Activated effector memory CD4-positive, alpha-beta T cell treated with anti-CD3 and anti-CD28 coated beads, Interleukin-2, amount 50 U/mL, for 16 hours (primary cell): ENCODE measurements at regions not wholly inside any gene's neighbourhood (a gene's known extent, or its start where the extent isn't known, plus 50 kb on each side); places are given as distances from the start of the nearest gene placed in this dataset.
"Not testable (repeated sequence)": the region's sequence is repeated elsewhere in the genome, so short reads cannot be mapped to it uniquely, and the experiment has no call there.

ENCODE experiments used
- DNase-seq: peaks from one replicate; pipeline ENCODE4 v3.0.0-alpha.2; 2020

GRCh38 chr2:153532140-153532539, 53.6 kb upstream of the RPRM start:
- DNase-seq = no peak

GRCh38 chr2:153533803-153534202, 55.2 kb upstream of the RPRM start:
- not testable (repeated sequence) for DNase-seq

GRCh38 chr2:153534590-153534989, 56.0 kb upstream of the RPRM start:
- not testable (repeated sequence) for DNase-seq

- DNase-seq = no peak
Measured at GRCh38 chr2:153536115-153536514, 57.6 kb upstream of the RPRM start.

GRCh38 chr2:153538102-153538501, 59.5 kb upstream of the RPRM start:
- DNase-seq = not testable (repeated sequence)

- DNase-seq = no peak
Measured at GRCh38 chr2:153543635-153544071, 65.1 kb upstream of the RPRM start.

GRCh38 chr2:153546358-153546757, 67.8 kb upstream of the RPRM start:
- no peak for DNase-seq

- no peak for DNase-seq
Measured at GRCh38 chr2:153548536-153548935, 70.0 kb upstream of the RPRM start.

- no peak for DNase-seq
Measured at GRCh38 chr2:153551698-153552097, 73.1 kb upstream of the RPRM start.

- DNase-seq = no peak
Measured at GRCh38 chr2:153557211-153557610, 78.6 kb upstream of the RPRM start.

GRCh38 chr2:153557714-153558113, 79.2 kb upstream of the RPRM start:
- no peak for DNase-seq

GRCh38 chr2:153558247-153558646, 79.7 kb upstream of the RPRM start:
- no peak for DNase-seq

- no peak for DNase-seq
Measured at GRCh38 chr2:153567367-153567766, 88.8 kb upstream of the RPRM start.

GRCh38 chr2:153568105-153568504, 89.5 kb upstream of the RPRM start:
- DNase-seq = no peak

GRCh38 chr2:153575171-153575853, 96.8 kb upstream of the RPRM start:
- no peak for DNase-seq

GRCh38 chr2:153584244-153584643, 105.7 kb upstream of the RPRM start:
- DNase-seq = no peak

GRCh38 chr2:153588408-153588807, 109.8 kb upstream of the RPRM start:
- DNase-seq = no peak

GRCh38 chr2:153589586-153589985, 111.0 kb upstream of the RPRM start:
- DNase-seq = no peak

- DNase-seq = not testable (repeated sequence)
Measured at GRCh38 chr2:153593086-153593485, 114.5 kb upstream of the RPRM start.

- no peak for DNase-seq
Measured at GRCh38 chr2:153595939-153596338, 117.4 kb upstream of the RPRM start.

GRCh38 chr2:153601812-153602211, 123.2 kb upstream of the RPRM start:
- no peak for DNase-seq

- DNase-seq = no peak
Measured at GRCh38 chr2:153604133-153604532, 125.6 kb upstream of the RPRM start.

- DNase-seq = no peak
Measured at GRCh38 chr2:153606623-153607022, 128.1 kb upstream of the RPRM start.

GRCh38 chr2:153622285-153622684, 143.7 kb upstream of the RPRM start:
- DNase-seq = no peak

GRCh38 chr2:153623020-153623419, 144.5 kb upstream of the RPRM start:
- DNase-seq = no peak
